HS-27A (cell line): ENCODE measurements at regions not wholly inside any gene's neighbourhood (a gene's known extent, or its start where the extent isn't known, plus 50 kb on each side); places are given as distances from the start of the nearest gene placed in this dataset.
"Not testable (repeated sequence)": the region's sequence is repeated elsewhere in the genome, so short reads cannot be mapped to it uniquely, and the experiment has no call there.

Source experiments
- DNase-seq: peaks from one replicate; pipeline ENCODE4 v3.0.0-alpha.2; 2012; ENCODE audit warnings: low read depth, missing footprints

DNA sequence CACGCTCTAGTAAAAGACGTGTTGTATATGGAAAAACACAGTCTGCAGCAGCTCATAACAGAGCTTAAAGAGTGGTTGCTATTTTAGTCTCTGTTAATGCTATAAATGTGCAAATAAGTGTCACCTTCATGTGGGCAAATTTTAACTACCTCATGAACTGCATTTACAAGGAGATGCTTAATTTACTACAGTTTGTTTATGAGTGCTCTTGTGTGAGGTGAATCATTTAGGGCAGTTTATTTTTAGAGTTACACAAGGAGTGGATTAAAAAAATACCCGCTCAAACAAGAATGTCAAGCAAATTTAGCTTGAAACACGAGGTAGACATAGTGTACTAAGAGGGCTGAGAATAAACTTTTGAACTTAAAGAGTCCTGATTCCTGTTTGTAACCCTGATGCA, 579.0 kb downstream of the MFSD1 start:
- no peak for DNase-seq

GRCh38 chr3:159390656-159391212, 588.9 kb downstream of the MFSD1 start:
- DNase-seq: no peak

GRCh38 chr3:159397683-159398082, 591.0 kb upstream of the IL12A start:
- DNase-seq: not testable (repeated sequence)

- no peak for DNase-seq
These were observed 587.6 kb upstream of the IL12A start for GRCh38 chr3:159401069-159401468.

DNA sequence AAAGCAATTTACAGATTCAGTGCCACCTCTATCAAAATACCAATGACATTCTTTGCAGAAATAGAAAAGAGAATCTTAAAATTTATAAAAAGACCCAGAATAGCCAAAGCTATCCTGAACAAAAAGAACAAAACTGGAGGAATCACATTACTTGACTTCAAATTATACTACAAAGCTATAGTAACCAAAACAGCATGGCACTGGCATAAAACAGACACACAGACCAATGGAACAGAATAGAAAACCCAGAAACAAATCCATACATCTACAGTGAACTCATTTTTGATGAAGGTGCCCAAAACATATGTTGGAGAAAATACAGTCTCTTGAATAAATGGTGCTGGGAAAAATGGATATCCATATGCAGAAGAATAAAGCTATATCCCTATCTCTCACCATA, 578.9 kb upstream of the IL12A start:
- DNase-seq: not testable (repeated sequence)

DNA sequence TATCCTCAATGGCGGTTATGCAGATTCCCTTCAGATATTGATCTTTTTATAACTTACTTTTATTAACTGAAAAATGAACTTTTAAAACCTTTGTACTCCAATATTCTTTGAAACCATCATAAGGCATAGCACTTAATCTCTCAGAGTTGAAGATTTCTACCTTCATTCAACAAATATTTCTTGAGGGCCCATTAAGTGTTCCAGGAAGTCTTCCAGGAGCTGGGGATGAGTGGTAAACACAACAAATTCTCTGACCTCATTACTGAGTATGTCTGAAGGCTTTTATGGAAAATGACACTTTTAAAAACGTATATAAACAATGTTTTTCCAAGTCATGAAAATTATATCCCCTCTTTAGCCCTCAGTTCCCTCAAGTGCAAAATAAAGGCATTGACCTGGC, 575.3 kb upstream of the IL12A start:
- DNase-seq: no peak

DNA sequence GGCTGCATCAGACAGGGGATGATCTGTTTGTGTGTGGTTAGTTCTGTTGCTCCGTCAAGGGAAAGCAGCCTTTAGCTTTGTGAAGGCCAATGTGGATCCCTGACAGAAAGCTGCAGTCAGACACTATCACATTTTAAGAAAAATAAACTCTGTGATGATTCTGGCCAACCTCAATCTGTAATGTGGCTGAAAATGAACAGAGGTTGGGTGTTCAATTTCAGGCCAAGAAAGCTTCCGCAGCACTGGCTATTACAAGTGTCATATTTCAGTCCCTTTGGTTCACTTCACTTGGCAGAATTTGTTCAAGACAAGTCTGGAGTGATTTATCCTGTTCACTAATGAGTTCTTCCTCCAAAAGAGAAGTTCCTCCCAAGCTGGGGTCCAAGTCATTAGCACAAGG, 571.8 kb upstream of the IL12A start:
- no peak for DNase-seq

- DNase-seq: no peak
These were observed 570.9 kb upstream of the IL12A start for GRCh38 chr3:159417761-159418160.

DNA sequence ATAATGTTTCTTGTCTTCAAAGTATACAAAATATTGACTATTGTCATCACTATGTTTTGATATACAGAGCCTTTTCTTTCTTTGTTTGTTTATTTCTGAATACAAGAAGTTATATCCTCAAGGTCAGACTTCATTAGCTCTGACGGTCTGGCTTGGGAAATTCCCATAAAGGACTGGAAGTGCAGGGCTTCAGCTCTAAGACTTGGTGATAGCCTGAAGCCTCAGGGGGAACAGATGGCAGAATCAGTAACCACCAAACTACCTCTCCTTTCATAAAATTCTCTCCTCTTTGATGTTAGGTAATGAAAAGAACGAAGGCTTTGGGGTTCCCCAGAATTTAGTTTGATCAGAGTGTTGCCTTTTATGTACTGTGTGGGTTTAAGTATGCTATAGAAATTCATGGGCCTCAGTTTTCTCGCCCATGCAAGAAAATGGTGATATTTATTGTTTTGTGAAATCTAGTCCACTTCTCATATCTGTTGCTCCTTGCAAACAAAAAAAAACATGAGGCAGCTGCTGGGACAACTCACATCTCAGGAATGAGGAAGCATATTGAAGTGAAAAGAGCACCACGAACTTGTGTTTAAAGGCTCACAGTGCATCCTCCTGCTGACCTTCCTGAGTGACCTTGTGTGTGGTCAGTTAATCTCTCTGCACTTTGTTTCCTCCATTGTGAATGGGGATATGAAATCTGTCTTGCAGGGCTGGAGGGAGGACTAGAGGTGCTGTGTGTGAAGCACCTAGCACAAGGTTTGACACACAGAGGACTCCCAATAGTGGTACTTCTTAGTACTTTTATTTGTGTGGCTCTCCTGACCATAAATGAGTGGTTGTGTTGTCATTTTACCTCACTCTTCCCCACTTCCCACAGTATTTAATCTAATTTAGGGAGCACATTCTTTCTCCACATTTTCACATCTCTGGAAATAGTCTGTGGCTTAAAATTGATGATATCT, 569.8 kb upstream of the IL12A start:
- no peak for DNase-seq

DNA sequence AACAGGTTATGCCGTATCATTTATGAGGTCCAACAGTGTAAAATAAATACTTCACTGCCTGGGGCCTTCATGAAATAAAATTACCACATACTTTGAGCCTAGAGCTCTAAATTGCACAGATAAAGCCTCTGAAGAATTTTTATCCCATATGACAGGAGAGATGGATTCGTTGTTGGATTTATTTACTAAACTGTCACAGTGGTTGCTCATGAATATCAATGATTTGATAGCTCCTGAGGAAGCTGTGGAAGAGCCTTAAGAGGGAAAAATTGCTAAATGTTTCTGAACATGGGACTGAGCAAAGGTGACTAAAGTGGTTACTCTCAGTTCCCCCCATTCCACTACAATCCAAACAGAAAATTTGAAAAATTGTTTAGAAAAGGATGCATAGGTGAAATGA, 558.9 kb upstream of the IL12A start:
- no peak for DNase-seq

- no peak for DNase-seq
These were observed 555.8 kb upstream of the IL12A start for GRCh38 chr3:159432682-159433340.

DNA sequence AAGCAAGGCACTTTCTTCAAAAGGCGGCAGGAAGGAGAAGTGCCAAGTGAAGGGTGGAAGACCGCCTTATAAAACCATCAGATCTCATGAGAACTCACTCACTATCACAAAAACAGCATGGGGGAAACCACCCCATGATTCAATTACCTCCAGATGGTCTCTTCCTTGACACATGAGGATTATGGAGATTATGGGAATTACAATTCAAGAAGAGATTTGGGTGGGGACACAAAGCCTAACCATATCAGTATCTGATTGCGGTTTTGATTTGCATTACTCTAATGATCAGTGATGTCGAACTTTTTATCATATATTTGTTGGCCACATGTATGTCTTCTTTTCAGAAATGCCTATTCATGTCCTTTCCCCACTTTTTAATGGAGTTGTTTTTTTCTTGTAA, 549.3 kb upstream of the IL12A start:
- no peak for DNase-seq

DNA sequence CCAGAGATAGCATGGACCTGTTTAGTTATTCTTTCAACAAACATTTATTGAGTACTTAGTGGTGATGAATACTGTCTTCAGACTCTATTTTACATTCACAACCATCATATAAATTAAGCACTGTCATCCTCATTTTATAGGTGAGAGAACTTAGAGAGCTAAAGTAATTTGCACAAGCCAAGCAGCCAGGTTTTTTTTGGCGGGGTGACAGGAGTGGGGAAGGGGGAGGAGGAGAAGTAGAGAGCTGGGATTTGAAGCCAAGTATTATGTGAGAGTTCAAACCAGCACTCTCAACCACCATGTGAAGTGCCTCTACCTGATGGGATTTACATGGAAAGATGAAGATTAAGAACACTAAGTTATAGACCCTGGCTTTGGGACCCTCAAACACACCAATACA, 547.4 kb upstream of the IL12A start:
- DNase-seq: no peak

DNA sequence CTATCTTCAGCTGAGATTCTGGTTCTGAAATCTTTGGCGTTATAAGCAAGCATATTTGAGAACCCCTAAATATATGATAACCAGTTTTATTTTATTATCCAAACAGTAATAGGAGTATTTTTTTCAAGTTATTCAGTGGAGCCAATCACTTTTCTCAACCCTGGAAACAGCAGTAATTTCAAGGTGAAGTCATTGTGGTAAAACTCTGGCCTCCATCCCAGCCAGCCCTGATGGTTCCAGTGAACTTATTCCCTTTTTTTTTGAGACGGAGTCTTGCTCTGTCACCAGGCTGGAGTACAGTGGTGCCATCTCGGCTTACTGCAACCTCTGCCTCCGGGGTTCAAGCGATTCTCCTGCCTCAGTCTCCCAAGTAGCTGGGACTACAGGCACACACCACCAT, 545.4 kb upstream of the IL12A start:
- DNase-seq: no peak

DNA sequence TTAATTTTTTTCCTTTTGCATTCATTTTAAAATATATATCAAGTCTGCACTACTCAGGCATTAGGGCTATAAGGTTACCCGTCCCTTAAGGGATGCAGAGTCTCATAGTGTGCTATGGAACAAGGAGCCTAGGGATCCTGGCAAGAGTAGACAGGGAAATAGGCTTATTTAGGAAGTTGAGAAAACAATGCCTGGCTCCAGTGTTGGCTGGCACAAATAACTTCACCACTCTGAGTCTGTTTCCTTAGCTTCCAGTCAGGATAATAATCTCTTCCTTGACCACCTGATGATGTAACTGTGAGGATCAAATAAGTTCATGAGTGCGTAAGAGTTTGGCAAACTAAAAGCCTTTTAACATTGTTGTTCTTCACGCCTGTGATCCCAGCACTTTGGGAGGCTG, 540.8 kb upstream of the IL12A start:
- no peak for DNase-seq

DNA sequence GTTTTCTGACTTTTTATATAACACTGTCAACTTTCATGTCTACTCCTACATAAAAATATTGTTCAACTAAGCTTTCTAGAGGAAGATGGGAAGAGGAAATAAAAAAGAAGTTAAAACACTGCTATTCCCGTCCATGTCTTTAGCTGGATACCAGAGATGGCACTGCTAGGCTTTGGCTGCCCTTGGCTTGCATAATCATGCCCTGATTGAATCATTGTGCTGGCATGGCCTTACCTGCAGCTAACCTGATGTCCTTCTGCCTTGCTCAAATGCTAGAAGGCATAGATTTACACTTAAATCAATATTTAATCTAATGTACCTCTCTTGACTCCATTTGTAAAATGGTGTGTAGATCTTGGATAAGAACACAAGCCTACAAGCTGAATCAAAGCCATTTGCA, 539.7 kb upstream of the IL12A start:
- DNase-seq: no peak

GRCh38 chr3:159451067-159451466, 537.6 kb upstream of the IL12A start:
- DNase-seq: no peak

DNA sequence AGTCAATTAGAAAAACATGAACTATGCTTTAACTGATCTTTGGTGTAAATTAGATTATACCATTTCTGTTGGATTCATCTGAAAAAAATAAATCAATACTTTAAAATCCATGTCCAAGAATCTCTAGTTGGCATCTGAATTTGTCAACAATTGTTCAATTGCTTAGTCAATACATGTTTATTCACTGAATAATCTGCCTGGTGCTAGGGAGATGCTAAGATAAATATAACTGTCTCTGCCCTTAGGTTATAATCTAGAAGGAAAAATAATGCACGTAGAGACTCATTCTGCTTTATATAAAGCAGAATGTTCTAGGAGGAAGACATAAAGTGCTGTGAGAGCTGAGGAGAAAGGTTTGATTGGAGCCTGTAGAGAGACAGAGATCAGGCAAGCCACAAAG, 537.2 kb upstream of the IL12A start:
- no peak for DNase-seq

- no peak for DNase-seq
These were observed 535.6 kb upstream of the IL12A start for GRCh38 chr3:159453036-159453435.

GRCh38 chr3:159453945-159454344, 534.7 kb upstream of the IL12A start:
- no peak for DNase-seq

DNA sequence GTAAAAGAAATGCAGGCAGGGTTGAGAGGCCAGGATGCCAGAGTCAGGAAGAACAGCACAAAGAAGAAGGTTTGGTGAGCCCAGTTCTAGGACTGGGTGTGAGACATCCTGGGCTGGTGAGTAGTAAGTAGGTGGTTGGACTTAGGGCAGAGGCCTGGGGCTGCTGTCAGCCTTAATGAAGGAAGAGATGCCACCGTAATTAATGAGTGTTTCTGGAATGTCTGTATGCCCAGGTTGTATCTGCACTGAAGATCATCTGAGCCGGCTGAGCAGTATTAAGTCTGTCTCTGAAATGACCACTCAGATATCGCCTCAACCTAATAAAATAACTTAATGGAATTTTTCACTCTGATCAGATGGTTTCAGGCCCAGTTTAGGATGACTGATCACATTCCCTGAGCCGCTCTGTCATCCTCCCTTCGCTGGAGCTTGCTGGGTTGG, 532.9 kb upstream of the IL12A start:
- no peak for DNase-seq

GRCh38 chr3:159458010-159458409, 530.6 kb upstream of the IL12A start:
- peak; percentile 99 for DNase-seq

GRCh38 chr3:159458982-159459381, 529.7 kb upstream of the IL12A start:
- DNase-seq: no peak
